Esophagus squamous epithelium (tissue), 5 donors: ENCODE measurements at regions not wholly inside any gene's neighbourhood (a gene's known extent, or its start where the extent isn't known, plus 50 kb on each side); places are given as distances from the start of the nearest gene placed in this dataset.

Experiments
- DNase-seq: peaks from one replicate; lab custom pipeline; 2025; lab: John Stamatoyannopoulos, UW
- H3K27ac ChIP-seq, 4 donors: fragments of 200-600 bp; sonication (generic); one replicate each; pipeline ENCODE4 v1.5.1; 2016 to 2019; ENCODE audit warnings: mild to moderate bottlenecking in 1 of 4
- H3K27me3 ChIP-seq, 4 donors: fragments of 200-600 bp; sonication (generic); 1 replicate in 3 of 4; 2 replicates in 1 of 4; pipeline versions ENCODE4 v1.5.1 to v1.6.0; 2017 to 2021; ENCODE audit warnings: antibody characterized with exemption in 1 of 4
- H3K36me3 ChIP-seq, 3 donors: fragments of 200-600 bp; sonication (generic); one replicate each; pipeline ENCODE4 v1.5.1; 2016 to 2019
- H3K4me1 ChIP-seq, 3 donors: fragments of 200-600 bp; sonication (generic); one replicate each; pipeline ENCODE4 v1.5.1; 2017 to 2019
- H3K4me3 ChIP-seq, 4 donors: fragments of 200-600 bp; sonication (generic); 1 replicate in 3 of 4; 2 replicates in 1 of 4; pipeline ENCODE4 v1.5.1; 2016 to 2019; ENCODE audit warnings: mild to moderate bottlenecking in 2 of 4, moderate library complexity in 1 of 4
- H3K9me3 ChIP-seq, 3 donors: fragments of 200-600 bp; sonication (generic); one replicate each; pipeline ENCODE4 v1.5.1; 2016 to 2019
- CTCF ChIP-seq, 6 experiments: fragments of 450-650 bp in 4 of 6; fragments of 200-600 bp in 2 of 6; sonication (generic) in 2 of 6; IDR thresholded peaks; one replicate each; pipeline ENCODE4 v1.5.1; 2016 to 2019; ENCODE audit warnings: antibody characterized with exemption in 6 of 6, mild to moderate bottlenecking in 4 of 6, moderate library complexity in 4 of 6
- POLR2A ChIP-seq, 4 donors: fragments of 450-650 bp; IDR thresholded peaks; one replicate each; pipeline ENCODE4 v1.6.1; 2017; ENCODE audit warnings: antibody characterized with exemption in 4 of 4, mild to moderate bottlenecking in 4 of 4, moderate library complexity in 3 of 4
- WGBS, 2 donors: methylation state at CpG; one replicate each; pipeline ENCODE4 v1.1.5; 2018; 5-methylcytosine and 5-hydroxymethylcytosine counted together
- intact Hi-C: fragments of 100-400 bp; cut with DNase I; formaldehyde crosslinking; loops from one replicate; pipeline ENCODE4 v1.15.0; 2022
- donor health status: DM: yes; HTN: yes; CAD: no.

- no peak for DNase-seq
- H3K4me1 ChIP-seq, result peaks cover 0 to 9% (median 6%) of the 10 kb centered on the region in 3 donors
- H3K4me3 ChIP-seq, result no peak overlapping the region
- TF ChIP-seq POLR2A (IDR thresholded peaks at IDR 0.05), result no peak
- TF ChIP-seq CTCF (IDR thresholded peaks at IDR 0.05), result no peak
- no peaks in the 10 kb centered on the region for H3K36me3 ChIP-seq
- H3K27ac ChIP-seq, result no peak overlapping the region
- intact Hi-C loops, result no loop called here
- H3K9me3 ChIP-seq, result peaks cover 0 to 10% (median 6%) of the 10 kb centered on the region in 3 donors
- WGBS, 2 donors, result 61 to 80% methylated on average over 2 to 3 of the region's 3 CpGs
- peaks cover 0 to 24% (median 0%) of the 10 kb centered on the region in 4 donors for H3K27me3 ChIP-seq
These were observed 62.4 kb upstream of the SDK1 start for GRCh38 chr7:3238525-3239210.

- DNase-seq, result no peak
- intact Hi-C loops, result no loop called here
- H3K36me3 ChIP-seq, result no peaks in the 10 kb centered on the region
- 61 to 78% methylated on average over 8 to 12 of the region's 12 CpGs for whole genome bisulfite sequencing, 2 donors
- H3K4me3 ChIP-seq, result no peak overlapping the region
- H3K9me3 ChIP-seq, result peaks cover 0 to 10% (median 6%) of the 10 kb centered on the region in 3 donors
- H3K27ac ChIP-seq, result no peak overlapping the region
- TF ChIP-seq POLR2A (IDR thresholded peaks at IDR 0.05), result no peak
- TF ChIP-seq CTCF (IDR thresholded peaks at IDR 0.05), result no peak
- peaks cover 0 to 22% (median 0%) of the 10 kb centered on the region in 4 donors for H3K27me3 ChIP-seq
- H3K4me1 ChIP-seq, result peaks cover 0 to 16% (median 6%) of the 10 kb centered on the region in 3 donors
These were observed 61.8 kb upstream of the SDK1 start for GRCh38 chr7:3239291-3239691.

- Histone ChIP-seq H3K36me3 (no peaks in the 10 kb centered on the region), H3K4me3 (no peak overlapping the region), H3K9me3 (peaks cover 0 to 8% (median 5%) of the 10 kb centered on the region in 3 donors), H3K27me3 (peaks cover 0 to 18% (median 0%) of the 10 kb centered on the region in 4 donors), H3K27ac (no peak overlapping the region), H3K4me1 (peaks cover 0 to 26% (median 6%) of the 10 kb centered on the region in 3 donors)
- intact Hi-C loops, result no loop called here
- 76 to 82% methylated on average over 17 to 21 of the region's 25 CpGs for WGBS, 2 donors
- TF ChIP-seq POLR2A (IDR thresholded peaks at IDR 0.05) (no peak), CTCF (IDR thresholded peaks at IDR 0.05) (no peak)
- no peak for DNase-seq
These were observed 60.1 kb upstream of the SDK1 start for GRCh38 chr7:3240826-3241430.

- DNase-seq, result no peak
These were observed 59.3 kb upstream of the SDK1 start for GRCh38 chr7:3241686-3242258.

More at GRCh38 chr7:3241686-3242258, 59.3 kb upstream of the SDK1 start:
- TF ChIP-seq CTCF (IDR thresholded peaks at IDR 0.05) (no peak), POLR2A (IDR thresholded peaks at IDR 0.05) (no peak)
- Histone ChIP-seq H3K4me3 (no peak overlapping the region), H3K36me3 (no peaks in the 10 kb centered on the region), H3K27ac (no peak overlapping the region), H3K4me1 (peaks cover 0 to 26% (median 6%) of the 10 kb centered on the region in 3 donors), H3K27me3 (peaks cover 0 to 18% (median 0%) of the 10 kb centered on the region in 4 donors), H3K9me3 (peaks cover 0 to 3% (median 0%) of the 10 kb centered on the region in 3 donors)
- intact Hi-C loops, result no loop called here
- 85 to 90% methylated on average over 6 of the region's 6 CpGs for WGBS, 2 donors
